ENCODE measurements at regions not wholly inside any gene's neighbourhood (a gene's known extent, or its start where the extent isn't known, plus 50 kb on each side); places are given as distances from the start of the nearest gene placed in this dataset.

DNA sequence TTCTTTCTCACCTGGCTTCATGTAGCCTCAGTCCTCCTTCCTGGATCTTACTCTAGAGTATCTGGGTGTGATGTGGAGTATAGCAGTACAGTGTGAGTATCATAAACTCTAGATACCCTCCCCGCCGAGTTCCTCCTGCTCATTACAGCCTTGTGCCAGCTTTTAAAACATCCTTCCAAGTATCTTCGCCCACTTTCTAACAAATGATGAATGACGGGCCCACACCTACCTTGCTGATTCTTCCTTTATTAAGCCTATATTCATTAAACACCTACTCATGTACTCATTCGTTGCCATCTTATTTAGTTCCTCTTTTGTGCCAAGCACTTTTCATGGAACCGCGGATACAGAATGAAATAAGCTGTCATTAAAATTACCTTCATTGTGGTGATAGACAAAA is 1585.3 kb upstream of the TENM3 start:
- no peak for DNase-seq (ENCODE audit: low read depth, low spot score)
- TF ChIP-seq, protein P1, sequence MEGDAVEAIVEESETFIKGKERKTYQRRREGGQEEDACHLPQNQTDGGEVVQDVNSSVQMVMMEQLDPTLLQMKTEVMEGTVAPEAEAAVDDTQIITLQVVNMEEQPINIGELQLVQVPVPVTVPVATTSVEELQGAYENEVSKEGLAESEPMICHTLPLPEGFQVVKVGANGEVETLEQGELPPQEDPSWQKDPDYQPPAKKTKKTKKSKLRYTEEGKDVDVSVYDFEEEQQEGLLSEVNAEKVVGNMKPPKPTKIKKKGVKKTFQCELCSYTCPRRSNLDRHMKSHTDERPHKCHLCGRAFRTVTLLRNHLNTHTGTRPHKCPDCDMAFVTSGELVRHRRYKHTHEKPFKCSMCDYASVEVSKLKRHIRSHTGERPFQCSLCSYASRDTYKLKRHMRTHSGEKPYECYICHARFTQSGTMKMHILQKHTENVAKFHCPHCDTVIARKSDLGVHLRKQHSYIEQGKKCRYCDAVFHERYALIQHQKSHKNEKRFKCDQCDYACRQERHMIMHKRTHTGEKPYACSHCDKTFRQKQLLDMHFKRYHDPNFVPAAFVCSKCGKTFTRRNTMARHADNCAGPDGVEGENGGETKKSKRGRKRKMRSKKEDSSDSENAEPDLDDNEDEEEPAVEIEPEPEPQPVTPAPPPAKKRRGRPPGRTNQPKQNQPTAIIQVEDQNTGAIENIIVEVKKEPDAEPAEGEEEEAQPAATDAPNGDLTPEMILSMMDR (IDR thresholded peaks at IDR 0.05; ENCODE audit: low read depth, low read length): no peak
- no peak overlapping the region for H3K4me3 ChIP-seq (ENCODE audit: low read depth, low read length)
- in situ Hi-C loops (cut with HindIII; ENCODE audit: low sequenced_read_pairs): no loop called here

DNA sequence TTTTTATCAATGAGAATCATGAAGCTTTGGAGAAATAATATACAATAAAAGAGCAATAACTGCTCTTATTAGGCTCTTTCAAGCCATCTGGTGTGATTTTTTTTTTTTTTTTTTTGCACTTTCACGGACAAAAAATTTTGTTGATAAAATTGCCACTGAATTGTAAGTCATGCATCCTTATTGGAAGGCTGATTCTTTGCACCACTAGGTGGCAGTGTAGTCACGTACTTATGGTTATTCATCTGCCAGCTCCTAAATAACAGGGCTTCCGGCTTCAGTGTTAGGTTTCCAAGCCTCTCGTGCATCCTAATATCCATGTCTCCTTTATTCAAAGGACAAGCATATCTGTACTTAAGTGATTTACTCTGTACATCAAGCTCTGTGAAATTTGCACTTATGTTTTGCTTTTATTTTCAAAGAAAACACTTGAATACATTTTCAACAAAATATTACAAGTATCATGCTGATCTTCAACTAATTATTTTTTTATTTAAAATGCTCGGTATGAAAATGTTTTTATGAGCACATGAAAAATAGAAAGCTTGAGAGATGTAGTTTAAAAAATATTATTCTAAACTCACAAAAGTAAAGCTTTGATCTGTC is 1578.3 kb upstream of the TENM3 start:
- DNase-seq (ENCODE audit: low read depth, low spot score): peak; percentile 88
- no peak overlapping the region for H3K4me3 ChIP-seq (ENCODE audit: low read depth, low read length)
- TF ChIP-seq, protein P1 (IDR thresholded peaks at IDR 0.05; ENCODE audit: low read depth, low read length): peak; percentile 77
- in situ Hi-C loops (cut with HindIII; ENCODE audit: low sequenced_read_pairs): no loop called here

DNA sequence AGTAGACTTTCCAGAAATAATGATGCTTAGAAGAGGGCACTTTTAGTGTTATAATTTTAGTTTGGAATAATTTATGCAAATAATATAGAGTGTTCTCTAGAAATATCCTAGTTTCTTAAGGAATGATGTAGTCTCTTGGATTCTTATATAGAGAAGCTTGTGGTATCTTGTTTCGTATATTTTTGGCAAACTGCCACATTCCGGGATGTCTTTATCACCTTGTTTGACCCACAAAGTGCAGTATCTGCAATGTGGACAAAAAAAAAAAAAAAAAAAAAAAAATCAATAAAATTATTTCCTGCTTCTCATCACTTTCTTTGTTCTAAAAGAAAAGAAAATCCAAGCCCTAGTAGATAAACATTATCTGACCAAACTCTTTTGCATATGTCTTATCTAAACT is 1577.7 kb upstream of the TENM3 start:
- DNase-seq (ENCODE audit: low read depth, low spot score): peak; percentile 8
- H3K4me3 ChIP-seq (ENCODE audit: low read depth, low read length): no peak overlapping the region
- TF ChIP-seq, protein P1 (IDR thresholded peaks at IDR 0.05; ENCODE audit: low read depth, low read length): no peak
- in situ Hi-C loops (cut with HindIII; ENCODE audit: low sequenced_read_pairs): no loop called here

DNA sequence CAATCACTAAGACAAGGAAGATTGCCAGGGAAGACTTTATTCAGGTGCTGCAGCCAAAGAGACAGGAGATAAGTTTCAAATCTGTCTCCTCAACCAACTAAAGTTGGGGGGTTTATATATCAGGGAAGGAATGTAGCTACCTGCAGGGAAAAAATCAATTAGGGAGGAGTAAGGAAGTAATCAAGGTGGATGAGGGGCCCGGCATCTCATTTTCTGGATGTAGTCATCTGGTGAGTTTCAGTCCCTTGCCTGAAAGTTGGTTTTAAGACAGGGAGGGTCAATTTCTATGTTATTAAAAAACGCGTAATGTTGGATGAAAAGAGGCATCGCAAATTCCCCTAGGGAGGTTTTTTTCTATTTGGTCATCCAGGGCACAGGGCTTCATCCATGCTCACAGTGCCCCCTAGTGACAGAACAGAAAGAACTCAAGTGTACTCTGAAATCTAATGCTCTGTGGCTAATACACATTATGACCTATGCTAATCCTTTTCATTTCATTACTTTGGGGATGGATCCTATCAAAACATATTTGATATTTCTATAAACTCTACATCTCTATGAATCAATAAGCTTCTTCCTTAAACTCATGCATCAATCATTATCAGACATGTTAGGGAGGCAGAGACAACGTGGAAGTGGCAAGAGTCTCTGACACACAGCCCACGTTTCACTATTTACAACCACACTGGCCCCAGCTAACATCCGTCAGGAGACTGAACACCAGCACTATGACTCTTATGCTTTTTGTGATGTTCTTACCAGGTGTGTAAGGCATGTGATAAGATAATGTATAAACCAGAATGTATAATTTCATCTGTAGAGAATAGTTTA is 1577.0 kb upstream of the TENM3 start:
- H3K4me3 ChIP-seq (ENCODE audit: low read depth, low read length): no peak overlapping the region
- TF ChIP-seq, protein P1 (IDR thresholded peaks at IDR 0.05; ENCODE audit: low read depth, low read length): peak; percentile 64
- peak; percentile 55 for DNase-seq (ENCODE audit: low read depth, low spot score)
- in situ Hi-C loops (cut with HindIII; ENCODE audit: low sequenced_read_pairs): no loop called here

DNA sequence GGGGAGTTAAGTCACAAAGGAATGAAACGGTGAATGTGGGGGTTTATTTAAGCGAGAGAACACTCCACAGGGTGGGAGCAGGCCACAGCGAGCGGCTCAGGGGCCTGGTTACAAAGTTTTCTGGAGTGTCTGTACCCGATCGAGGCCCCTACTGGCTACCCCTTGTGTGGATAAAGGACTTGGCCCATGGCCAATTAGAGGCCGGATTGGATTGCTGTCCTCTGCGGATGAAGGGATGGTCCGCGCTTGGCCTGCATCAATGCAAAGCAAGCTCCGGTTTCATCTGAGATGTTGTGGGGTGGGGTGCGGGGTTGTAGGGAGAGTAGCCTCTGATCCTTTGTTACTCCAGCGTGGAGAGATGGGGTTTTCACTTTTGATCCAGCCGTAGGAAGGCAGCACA is 1574.5 kb upstream of the TENM3 start:
- no peak overlapping the region for H3K4me3 ChIP-seq (ENCODE audit: low read depth, low read length)
- DNase-seq (ENCODE audit: low read depth, low spot score): no peak
- in situ Hi-C loops (cut with HindIII; ENCODE audit: low sequenced_read_pairs): no loop called here
- TF ChIP-seq, protein P1 (IDR thresholded peaks at IDR 0.05; ENCODE audit: low read depth, low read length): no peak

DNA sequence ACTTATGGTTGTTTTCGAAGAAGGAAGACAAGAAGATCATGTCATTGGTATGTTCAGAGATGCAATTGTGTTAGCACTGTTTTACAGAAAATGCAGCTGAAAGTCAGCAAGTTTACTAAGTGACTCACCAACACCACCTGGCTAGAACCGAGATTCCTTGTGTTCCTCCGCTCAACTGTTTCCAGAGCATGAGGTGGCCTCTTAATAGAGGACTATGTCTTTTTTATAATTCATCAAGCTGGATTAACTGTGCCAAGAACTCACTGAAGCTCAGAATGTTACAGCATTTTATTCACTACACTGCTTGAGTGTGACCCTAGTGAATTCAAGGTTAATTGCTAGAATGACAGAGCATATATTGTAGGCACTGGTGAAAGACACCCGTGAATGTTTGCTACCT is 1573.5 kb upstream of the TENM3 start:
- in situ Hi-C loops (cut with HindIII; ENCODE audit: low sequenced_read_pairs): no loop called here
- DNase-seq (ENCODE audit: low read depth, low spot score): peak; percentile 79
- H3K4me3 ChIP-seq (ENCODE audit: low read depth, low read length): no peak overlapping the region
- TF ChIP-seq, protein P1 (IDR thresholded peaks at IDR 0.05; ENCODE audit: low read depth, low read length): no peak

Measured in astrocyte of the spinal cord (primary cell).